ENCODE measurements at regions not wholly inside any gene's neighbourhood (a gene's known extent, or its start where the extent isn't known, plus 50 kb on each side); places are given as distances from the start of the nearest gene placed in this dataset.

- TF ChIP-seq FOXJ3 (CRISPR knock-in tag; IDR thresholded peaks at IDR 0.05; ENCODE audit: borderline replicate concordance): no peak
- no peak for TF ChIP-seq HMGXB4 (CRISPR knock-in tag; IDR thresholded peaks at IDR 0.05)
- TF ChIP-seq ZNF263 (CRISPR knock-in tag; IDR thresholded peaks at IDR 0.05; ENCODE audit: low read depth): no peak
- no peak for TF ChIP-seq MAX (CRISPR knock-in tag; IDR thresholded peaks at IDR 0.05)
- TF ChIP-seq, protein P1, sequence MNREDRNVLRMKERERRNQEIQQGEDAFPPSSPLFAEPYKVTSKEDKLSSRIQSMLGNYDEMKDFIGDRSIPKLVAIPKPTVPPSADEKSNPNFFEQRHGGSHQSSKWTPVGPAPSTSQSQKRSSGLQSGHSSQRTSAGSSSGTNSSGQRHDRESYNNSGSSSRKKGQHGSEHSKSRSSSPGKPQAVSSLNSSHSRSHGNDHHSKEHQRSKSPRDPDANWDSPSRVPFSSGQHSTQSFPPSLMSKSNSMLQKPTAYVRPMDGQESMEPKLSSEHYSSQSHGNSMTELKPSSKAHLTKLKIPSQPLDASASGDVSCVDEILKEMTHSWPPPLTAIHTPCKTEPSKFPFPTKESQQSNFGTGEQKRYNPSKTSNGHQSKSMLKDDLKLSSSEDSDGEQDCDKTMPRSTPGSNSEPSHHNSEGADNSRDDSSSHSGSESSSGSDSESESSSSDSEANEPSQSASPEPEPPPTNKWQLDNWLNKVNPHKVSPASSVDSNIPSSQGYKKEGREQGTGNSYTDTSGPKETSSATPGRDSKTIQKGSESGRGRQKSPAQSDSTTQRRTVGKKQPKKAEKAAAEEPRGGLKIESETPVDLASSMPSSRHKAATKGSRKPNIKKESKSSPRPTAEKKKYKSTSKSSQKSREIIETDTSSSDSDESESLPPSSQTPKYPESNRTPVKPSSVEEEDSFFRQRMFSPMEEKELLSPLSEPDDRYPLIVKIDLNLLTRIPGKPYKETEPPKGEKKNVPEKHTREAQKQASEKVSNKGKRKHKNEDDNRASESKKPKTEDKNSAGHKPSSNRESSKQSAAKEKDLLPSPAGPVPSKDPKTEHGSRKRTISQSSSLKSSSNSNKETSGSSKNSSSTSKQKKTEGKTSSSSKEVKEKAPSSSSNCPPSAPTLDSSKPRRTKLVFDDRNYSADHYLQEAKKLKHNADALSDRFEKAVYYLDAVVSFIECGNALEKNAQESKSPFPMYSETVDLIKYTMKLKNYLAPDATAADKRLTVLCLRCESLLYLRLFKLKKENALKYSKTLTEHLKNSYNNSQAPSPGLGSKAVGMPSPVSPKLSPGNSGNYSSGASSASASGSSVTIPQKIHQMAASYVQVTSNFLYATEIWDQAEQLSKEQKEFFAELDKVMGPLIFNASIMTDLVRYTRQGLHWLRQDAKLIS (CRISPR knock-in tag; IDR thresholded peaks at IDR 0.05; ENCODE audit: borderline replicate concordance): no peak
- TF ChIP-seq USF1 (CRISPR knock-in tag; IDR thresholded peaks at IDR 0.05): no peak
Observed at GRCh38 chr6:14957355-14958059, 288.4 kb upstream of the JARID2 start.
